PC-9 (cell line): ENCODE measurements at regions not wholly inside any gene's neighbourhood (a gene's known extent, or its start where the extent isn't known, plus 50 kb on each side); places are given as distances from the start of the nearest gene placed in this dataset.

Experiments
- EZH2 ChIP-seq: fragments of 200-600 bp; sonication (generic); IDR thresholded peaks from 2 replicates; pipeline ENCODE4 v1.8.0; 2017; ENCODE audit warnings: antibody characterized with exemption, low read depth
- TF ChIP-seq, protein P1 (sequence below): fragments of 200-600 bp; sonication (generic); conservative IDR thresholded peaks from 2 replicates; pipeline ENCODE4 v1.6.1; 2017; ENCODE audit warnings: mixed run types, antibody characterized with exemption, mild to moderate bottlenecking, moderate library complexity

DNA sequence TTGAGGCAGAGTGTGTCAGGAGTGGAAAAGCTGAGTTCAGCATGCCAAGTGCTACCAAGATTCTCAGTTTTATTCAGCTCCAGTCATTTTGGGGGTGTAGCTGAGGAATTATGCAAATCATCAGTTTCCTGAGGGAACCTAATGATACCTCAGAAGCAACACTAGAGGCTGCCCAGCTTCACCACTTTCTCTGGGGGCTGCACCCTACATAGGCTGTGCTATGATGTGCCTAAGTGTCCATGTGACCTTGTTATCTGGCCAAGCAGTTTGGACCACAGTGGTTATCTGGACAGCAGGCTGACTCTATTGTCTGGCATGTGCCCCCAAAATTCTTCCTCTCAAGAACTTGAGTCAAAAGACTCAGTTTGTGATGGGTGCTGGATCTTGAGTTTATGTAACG, 374.6 kb upstream of the SYNCRIP start:
- TF ChIP-seq, protein P1, sequence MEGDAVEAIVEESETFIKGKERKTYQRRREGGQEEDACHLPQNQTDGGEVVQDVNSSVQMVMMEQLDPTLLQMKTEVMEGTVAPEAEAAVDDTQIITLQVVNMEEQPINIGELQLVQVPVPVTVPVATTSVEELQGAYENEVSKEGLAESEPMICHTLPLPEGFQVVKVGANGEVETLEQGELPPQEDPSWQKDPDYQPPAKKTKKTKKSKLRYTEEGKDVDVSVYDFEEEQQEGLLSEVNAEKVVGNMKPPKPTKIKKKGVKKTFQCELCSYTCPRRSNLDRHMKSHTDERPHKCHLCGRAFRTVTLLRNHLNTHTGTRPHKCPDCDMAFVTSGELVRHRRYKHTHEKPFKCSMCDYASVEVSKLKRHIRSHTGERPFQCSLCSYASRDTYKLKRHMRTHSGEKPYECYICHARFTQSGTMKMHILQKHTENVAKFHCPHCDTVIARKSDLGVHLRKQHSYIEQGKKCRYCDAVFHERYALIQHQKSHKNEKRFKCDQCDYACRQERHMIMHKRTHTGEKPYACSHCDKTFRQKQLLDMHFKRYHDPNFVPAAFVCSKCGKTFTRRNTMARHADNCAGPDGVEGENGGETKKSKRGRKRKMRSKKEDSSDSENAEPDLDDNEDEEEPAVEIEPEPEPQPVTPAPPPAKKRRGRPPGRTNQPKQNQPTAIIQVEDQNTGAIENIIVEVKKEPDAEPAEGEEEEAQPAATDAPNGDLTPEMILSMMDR = no peak
- no peak for TF ChIP-seq EZH2
